IMR-90 (cell line): ENCODE measurements at regions not wholly inside any gene's neighbourhood (a gene's known extent, or its start where the extent isn't known, plus 50 kb on each side); places are given as distances from the start of the nearest gene placed in this dataset.

ENCODE experiments used
- ATAC-seq: fragments of 200-7000 bp; cut with Tn5 transposase; 2 replicates; pipeline ENCODE4 v1.9.1; 2020; ENCODE audit warnings: low read depth, mild to moderate bottlenecking, moderate library complexity
- BruUV-seq: library from RNA; stranded (reverse); fragments of 400-500 nt; replicated peaks from 2 replicates; lab custom pipeline; 2021; lab: Mats Ljungman, UMichigan
- CTCF ChIA-PET: fragments of 300-600 bp; formaldehyde crosslinking; extraction: SDS; loops from one replicate; lab custom pipeline; 2021; ENCODE audit warnings: antibody characterized with exemption; lab: Yijun Ruan, JAX
- POLR2A ChIA-PET: fragments of 300-600 bp; sonication (Branson Sonifier 250); formaldehyde crosslinking; loops from one replicate; lab custom pipeline; 2022; ENCODE audit warnings: antibody characterized with exemption; ENCODE audit not compliant: unreplicated experiment; lab: Charles Lee
- DNase-seq: peaks from one replicate; pipeline ENCODE4 v3.0.0; 2013
- H2AFZ ChIP-seq: replicated peaks from 2 replicates; pipeline ENCODE3; 2013; ENCODE audit warnings: low read length, mild to moderate bottlenecking; ENCODE audit not compliant: poor library complexity
- H2AK5ac ChIP-seq: 2 replicates; pipeline ENCODE4 v1.6.1; 2013; ENCODE audit warnings: low read depth, low read length, inconsistent platforms
- H2AK9ac ChIP-seq: replicated peaks from 2 replicates; pipeline ENCODE3; 2013; ENCODE audit warnings: mild to moderate bottlenecking, low read depth, low read length, moderate library complexity; ENCODE audit not compliant: poor library complexity
- H2BK120ac ChIP-seq: 2 replicates; pipeline ENCODE4 v1.6.1; 2013; ENCODE audit warnings: low read depth, low read length, inconsistent platforms
- H2BK15ac ChIP-seq: 3 replicates; pipeline ENCODE4 v1.6.1; 2013; ENCODE audit warnings: low read depth, low read length, inconsistent platforms
- H2BK20ac ChIP-seq: 2 replicates; pipeline ENCODE4 v1.6.1; 2013; ENCODE audit warnings: low read depth, mild to moderate bottlenecking, inconsistent platforms, low read length, moderate library complexity
- H2BK5ac ChIP-seq: 2 replicates; pipeline ENCODE4 v1.6.1; 2013; ENCODE audit warnings: mild to moderate bottlenecking, low read depth, low read length, inconsistent platforms; ENCODE audit not compliant: poor library complexity, severe bottlenecking
- H3K14ac ChIP-seq: replicated peaks from 2 replicates; pipeline ENCODE4 v1.6.1; 2013; ENCODE audit warnings: low read depth, low read length, inconsistent platforms
- H3K18ac ChIP-seq: 2 replicates; pipeline ENCODE4 v1.6.1; 2013; ENCODE audit warnings: low read depth, low read length, control low read depth
- H3K23ac ChIP-seq: 2 replicates; pipeline ENCODE4 v1.6.1; 2013; ENCODE audit warnings: low read depth, low read length, inconsistent platforms
- H3K27ac ChIP-seq: 2 replicates; pipeline ENCODE4 v1.5.1; 2013; ENCODE audit warnings: mild to moderate bottlenecking, control low read depth, low read length; ENCODE audit not compliant: insufficient read depth
- H3K27me3 ChIP-seq: 2 replicates; pipeline ENCODE4 v1.6.1; 2013; ENCODE audit warnings: low read length; ENCODE audit not compliant: control insufficient read depth, insufficient read depth
- H3K36me3 ChIP-seq: 2 replicates; pipeline ENCODE4 v1.6.1; 2013; ENCODE audit warnings: low read length, mixed read lengths; ENCODE audit not compliant: control insufficient read depth, insufficient read depth
- H3K4ac ChIP-seq: 2 replicates; pipeline ENCODE4 v1.6.1; 2013; ENCODE audit warnings: low read depth, low read length, inconsistent platforms
- H3K4me1 ChIP-seq: 2 replicates; pipeline ENCODE4 v1.6.1; 2013; ENCODE audit warnings: low read length, mixed read lengths; ENCODE audit not compliant: control insufficient read depth, insufficient read depth
- H3K4me2 ChIP-seq: 2 replicates; pipeline ENCODE4 v1.6.1; 2013; ENCODE audit warnings: low read depth, mild to moderate bottlenecking, control low read depth, low read length, moderate library complexity
- H3K4me3 ChIP-seq: 2 replicates; pipeline ENCODE4 v1.5.1; 2013; ENCODE audit warnings: low read depth, mild to moderate bottlenecking, control low read depth, low read length, moderate library complexity; ENCODE audit not compliant: insufficient read depth
- H3K56ac ChIP-seq: 2 replicates; pipeline ENCODE4 v1.6.1; 2013; ENCODE audit warnings: low read length, inconsistent platforms; ENCODE audit not compliant: insufficient read depth; ENCODE audit errors: extremely low read depth
- H3K79me1 ChIP-seq, 2 experiments: 2 replicates each; pipeline ENCODE4 v1.6.1; 2013; ENCODE audit warnings: low read length in 2 of 2, inconsistent platforms in 1 of 2, low read depth in 1 of 2
- H3K9ac ChIP-seq: 2 replicates; pipeline ENCODE4 v1.6.1; 2013; ENCODE audit warnings: low read depth, low read length, control low read depth
- H3K9me1 ChIP-seq: 2 replicates; pipeline ENCODE4 v1.6.1; 2013; ENCODE audit warnings: low read length, inconsistent platforms; ENCODE audit not compliant: insufficient read depth
- H3K9me3 ChIP-seq: 2 replicates; pipeline ENCODE4 v1.6.1; 2013; ENCODE audit warnings: low read length; ENCODE audit not compliant: control insufficient read depth, insufficient read depth
- H4K20me1 ChIP-seq: 2 replicates; pipeline ENCODE4 v1.6.1; 2013; ENCODE audit warnings: low read length, inconsistent platforms; ENCODE audit not compliant: insufficient read depth
- H4K5ac ChIP-seq: 2 replicates; pipeline ENCODE4 v1.6.1; 2013; ENCODE audit warnings: mild to moderate bottlenecking, low read depth, low read length, control low read depth
- H4K8ac ChIP-seq, 2 experiments: 2 replicates each; pipeline ENCODE4 v1.6.1; 2013; ENCODE audit warnings: low read depth in 2 of 2, low read length in 2 of 2, control low read depth in 1 of 2, inconsistent platforms in 1 of 2
- H4K91ac ChIP-seq: 2 replicates; pipeline ENCODE4 v1.6.1; 2013; ENCODE audit warnings: low read depth, low read length, inconsistent platforms; ENCODE audit not compliant: insufficient read depth
- BHLHE40 ChIP-seq: fragments of 150-350 bp; IDR thresholded peaks from 2 replicates; pipeline ENCODE4 v1.6.1; 2016; ENCODE audit warnings: mild to moderate bottlenecking, low read depth, low read length
- CEBPB ChIP-seq: IDR thresholded peaks from 2 replicates; pipeline ENCODE4 v1.6.1; 2012; ENCODE audit warnings: low read depth, low read length, improper control_type of control experiment
- CHD1 ChIP-seq: IDR thresholded peaks from 2 replicates; pipeline ENCODE4 v1.6.1; 2012; ENCODE audit warnings: low read depth, low read length, improper control_type of control experiment
- ELK1 ChIP-seq: fragments of 150-350 bp; IDR thresholded peaks from 2 replicates; pipeline ENCODE4 v1.6.1; 2016; ENCODE audit warnings: low read depth, mild to moderate bottlenecking, low read length, moderate library complexity, borderline replicate concordance
- FOS ChIP-seq: fragments of 150-350 bp; IDR thresholded peaks from 2 replicates; pipeline ENCODE4 v1.6.1; 2016; ENCODE audit warnings: low read depth, low read length
- MAFK ChIP-seq: IDR thresholded peaks from 2 replicates; pipeline ENCODE4 v1.6.1; 2012; ENCODE audit warnings: low read depth, low read length, improper control_type of control experiment
- MAZ ChIP-seq: IDR thresholded peaks from 2 replicates; pipeline ENCODE4 v1.6.1; 2012; ENCODE audit warnings: low read depth, mild to moderate bottlenecking, low read length, improper control_type of control experiment, moderate library complexity, borderline replicate concordance
- MXI1 ChIP-seq: IDR thresholded peaks from 2 replicates; pipeline ENCODE4 v1.6.1; 2012; ENCODE audit warnings: low read depth, mild to moderate bottlenecking, low read length, moderate library complexity, borderline replicate concordance
- NFE2L2 ChIP-seq: fragments of 150-350 bp; IDR thresholded peaks from 2 replicates; pipeline ENCODE4 v1.6.1; 2016; ENCODE audit warnings: low read depth, mild to moderate bottlenecking, low read length
- POLR2A ChIP-seq: IDR thresholded peaks from 2 replicates; pipeline ENCODE4 v1.6.1; 2012; ENCODE audit warnings: mild to moderate bottlenecking, low read depth, low read length
- RAD21 ChIP-seq: IDR thresholded peaks from 2 replicates; pipeline ENCODE4 v1.6.1; 2012; ENCODE audit warnings: low read length, improper control_type of control experiment
- RCOR1 ChIP-seq: IDR thresholded peaks from 2 replicates; pipeline ENCODE4 v1.6.1; 2012; ENCODE audit warnings: mild to moderate bottlenecking, low read length, improper control_type of control experiment; ENCODE audit not compliant: insufficient replicate concordance
- RFX5 ChIP-seq: IDR thresholded peaks from 2 replicates; pipeline ENCODE4 v1.8.0; 2012; ENCODE audit warnings: low read depth, mild to moderate bottlenecking, low read length, moderate library complexity
- SMC3 ChIP-seq: fragments of 150-350 bp; IDR thresholded peaks from 2 replicates; pipeline ENCODE4 v1.6.1; 2016; ENCODE audit warnings: low read depth, mild to moderate bottlenecking, antibody characterized with exemption, low read length, moderate library complexity
- USF2 ChIP-seq: fragments of 150-350 bp; IDR thresholded peaks from 2 replicates; pipeline ENCODE4 v1.6.1; 2017; ENCODE audit warnings: mild to moderate bottlenecking, antibody characterized with exemption, low read length, low read depth
- WGBS, 2 experiments: methylation state at CpG; one replicate each; pipeline versions ENCODE4 v1.1.5 to v1.1.7; 2013; ENCODE audit warnings: missing lambda C conversion rate in 2 of 2; ENCODE audit not compliant: insufficient read length in 1 of 2; ENCODE audit errors: extremely low coverage in 2 of 2; 5-methylcytosine and 5-hydroxymethylcytosine counted together
- dilution Hi-C: fragments of 300-500 bp; cut with HindIII; formaldehyde crosslinking; loops from one replicate; pipeline ENCODE4 v1.14.3; 2018; ENCODE audit warnings: low sequenced_read_pairs; ENCODE audit not compliant: unreplicated experiment
- in situ Hi-C: fragments of 300-500 bp; cut with MboI; formaldehyde crosslinking; loops from 3 replicates; pipeline ENCODE4 v1.14.3; 2019; ENCODE audit warnings: low sequenced_read_pairs, inconsistent platforms, mixed read lengths
- intact Hi-C: fragments of 100-400 bp; cut with micrococcal nuclease; formaldehyde crosslinking; loops from 2 replicates; pipeline ENCODE4 v1.10.0; 2022
- TF ChIP-seq, protein P1 (sequence below): conservative IDR thresholded peaks from 2 replicates; pipeline ENCODE4 v1.5.1; 2012; ENCODE audit warnings: mild to moderate bottlenecking, low read depth, low read length, improper control_type of control experiment

DNA sequence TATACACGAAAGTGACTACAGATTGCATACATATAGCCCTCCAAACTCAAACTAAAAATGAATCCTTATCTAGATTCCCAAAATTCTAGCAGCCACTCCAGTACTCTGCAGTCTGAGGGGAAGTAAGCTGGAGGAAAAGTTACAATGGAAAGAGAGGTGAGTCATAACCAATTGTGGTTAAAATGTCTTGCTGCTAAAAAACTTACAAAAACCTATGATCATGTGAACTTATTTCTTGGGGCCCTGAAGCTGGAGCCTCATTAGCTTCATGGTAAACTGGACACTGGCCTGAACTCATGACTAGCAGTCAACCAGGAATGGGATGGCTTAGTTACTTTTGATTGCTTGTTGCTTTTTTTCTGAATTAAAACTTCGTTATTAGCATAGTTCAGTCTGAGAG is 175.9 kb downstream of the SLC4A3 start:
- Histone ChIP-seq H3K36me3 (no peaks in the 10 kb centered on the region), H3K18ac (no peak overlapping the region), H2BK20ac (no peak overlapping the region), H3K9ac (no peak overlapping the region), H3K27me3 (no peaks in the 10 kb centered on the region), H2BK15ac (no peak overlapping the region), H3K4me1 (no peaks in the 10 kb centered on the region), H4K8ac (no peak overlapping the region), H3K9me3 (no peaks in the 10 kb centered on the region), H3K14ac (no peak overlapping the region), H3K79me1 (no peaks in the 10 kb centered on the region), H3K27ac (no peak overlapping the region), H4K5ac (no peak overlapping the region), H3K56ac (no peak overlapping the region), H2AK5ac (no peak overlapping the region), H3K4me2 (no peak overlapping the region), H2BK120ac (no peak overlapping the region), H2BK5ac (no peak overlapping the region), H2AK9ac (no peak overlapping the region), H3K9me1 (no peaks in the 10 kb centered on the region), H3K4ac (no peak overlapping the region), H4K91ac (no peak overlapping the region), H2AFZ (no peak overlapping the region), H4K20me1 (no peaks in the 10 kb centered on the region), H3K4me3 (no peak overlapping the region), H3K23ac (no peak overlapping the region)
- ChIA-PET CTCF (no interaction called here), POLR2A (no interaction called here)
- dilution Hi-C loops (no loop called here), in situ Hi-C loops (no loop called here), intact Hi-C loops (no loop called here)
- BruUV-seq: no TSS peak
- ATAC-seq: no peak
- no peak for TF ChIP-seq ELK1
- TF ChIP-seq, protein P1, sequence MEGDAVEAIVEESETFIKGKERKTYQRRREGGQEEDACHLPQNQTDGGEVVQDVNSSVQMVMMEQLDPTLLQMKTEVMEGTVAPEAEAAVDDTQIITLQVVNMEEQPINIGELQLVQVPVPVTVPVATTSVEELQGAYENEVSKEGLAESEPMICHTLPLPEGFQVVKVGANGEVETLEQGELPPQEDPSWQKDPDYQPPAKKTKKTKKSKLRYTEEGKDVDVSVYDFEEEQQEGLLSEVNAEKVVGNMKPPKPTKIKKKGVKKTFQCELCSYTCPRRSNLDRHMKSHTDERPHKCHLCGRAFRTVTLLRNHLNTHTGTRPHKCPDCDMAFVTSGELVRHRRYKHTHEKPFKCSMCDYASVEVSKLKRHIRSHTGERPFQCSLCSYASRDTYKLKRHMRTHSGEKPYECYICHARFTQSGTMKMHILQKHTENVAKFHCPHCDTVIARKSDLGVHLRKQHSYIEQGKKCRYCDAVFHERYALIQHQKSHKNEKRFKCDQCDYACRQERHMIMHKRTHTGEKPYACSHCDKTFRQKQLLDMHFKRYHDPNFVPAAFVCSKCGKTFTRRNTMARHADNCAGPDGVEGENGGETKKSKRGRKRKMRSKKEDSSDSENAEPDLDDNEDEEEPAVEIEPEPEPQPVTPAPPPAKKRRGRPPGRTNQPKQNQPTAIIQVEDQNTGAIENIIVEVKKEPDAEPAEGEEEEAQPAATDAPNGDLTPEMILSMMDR: no peak
- no peak for TF ChIP-seq RFX5
- TF ChIP-seq CEBPB: no peak
- TF ChIP-seq BHLHE40: no peak
- TF ChIP-seq CHD1: no peak
- TF ChIP-seq SMC3: no peak
- TF ChIP-seq POLR2A: no peak
- no peak for TF ChIP-seq MAZ
- no peak for TF ChIP-seq MXI1
- no peak for TF ChIP-seq USF2
- no peak for TF ChIP-seq NFE2L2
- TF ChIP-seq FOS: no peak
- no peak for TF ChIP-seq RAD21
- no peak for TF ChIP-seq RCOR1
- TF ChIP-seq MAFK: no peak
- 80% methylated on average over 1 of the region's 2 CpGs; no CpG with 5 or more reads in 1 of the 2 experiments for WGBS, 2 experiments
- peak; percentile 34 for DNase-seq
